GM12878 (cell line): ENCODE measurements at regions not wholly inside any gene's neighbourhood (a gene's known extent, or its start where the extent isn't known, plus 50 kb on each side); places are given as distances from the start of the nearest gene placed in this dataset.
"Not testable (repeated sequence)": the region's sequence is repeated elsewhere in the genome, so short reads cannot be mapped to it uniquely, and the experiment has no call there.

Experiments
- ATAC-seq: fragments of 200-7000 bp; cut with Tn5 transposase; 3 replicates; pipeline ENCODE4 v1.9.1; 2020; ENCODE audit warnings: mild to moderate bottlenecking, moderate library complexity
- BruUV-seq: library from RNA; stranded (reverse); fragments of 400-500 nt; replicated peaks from 2 replicates; lab custom pipeline; 2021; lab: Mats Ljungman, UMichigan
- CTCF ChIA-PET: fragments of 300-600 bp; sonication (Branson Sonifier 250); formaldehyde crosslinking; extraction: SDS; loops from one replicate; lab custom pipeline; 2021; ENCODE audit warnings: inconsistent platforms; lab: Yijun Ruan, JAX
- POLR2A ChIA-PET: fragments of 350-600 bp; formaldehyde crosslinking; extraction: SDS; loops from one replicate; lab custom pipeline; 2021; ENCODE audit warnings: inconsistent platforms; lab: Charles Lee
- RAD21 ChIA-PET: fragments of 300-600 bp; sonication (Branson Sonifier 250); formaldehyde crosslinking; loops from one replicate; lab custom pipeline; 2023; ENCODE audit warnings: antibody characterized with exemption; ENCODE audit not compliant: unreplicated experiment; lab: Charles Lee
- SMC1A ChIA-PET: fragments of 300-600 bp; sonication (Branson Sonifier 250); formaldehyde crosslinking; loops from one replicate; lab custom pipeline; 2023; ENCODE audit not compliant: unreplicated experiment, uncharacterized antibody; lab: Charles Lee
- DNase-seq: peaks from one replicate; pipeline ENCODE4 v3.0.0-alpha.2; 2011; ENCODE audit warnings: low read depth, low spot score
- FAIRE-seq: peaks from 3 replicates; lab custom pipeline; 2011; peaks lifted over from hg19 to GRCh38; lab: Jason Lieb, UNC
- H2AFZ ChIP-seq: 2 replicates; pipeline ENCODE4 v1.6.0; 2011; ENCODE audit warnings: low read depth, low read length, control low read depth; ENCODE audit not compliant: control insufficient read depth
- H3K27ac ChIP-seq: 2 replicates; pipeline ENCODE4 v1.5.1; 2011; ENCODE audit warnings: control low read depth; ENCODE audit not compliant: control insufficient read depth, insufficient read depth
- H3K27me3 ChIP-seq, 2 experiments: replicated peaks in 1 of 2; 2 replicates each; pipeline versions ENCODE4 v1.6.0 to v1.6.1; 2011; ENCODE audit warnings: low read length in 1 of 2; ENCODE audit not compliant: control insufficient read depth in 2 of 2, insufficient read depth in 2 of 2
- H3K36me3 ChIP-seq, 2 experiments: 2 replicates each; pipeline ENCODE4 v1.5.1; 2011; ENCODE audit warnings: low read length in 1 of 2; ENCODE audit not compliant: control insufficient read depth in 2 of 2, insufficient read depth in 2 of 2
- H3K4me1 ChIP-seq: 2 replicates; pipeline ENCODE4 v1.6.1; 2011; ENCODE audit warnings: mild to moderate bottlenecking, low read length, moderate library complexity, mixed read lengths; ENCODE audit not compliant: control insufficient read depth, insufficient read depth
- H3K4me2 ChIP-seq: 2 replicates; pipeline ENCODE4 v1.6.0; 2011; ENCODE audit warnings: control low read depth; ENCODE audit not compliant: control insufficient read depth, insufficient read depth
- H3K4me3 ChIP-seq: fragments of 200-600 bp; sonication (generic); 2 replicates; pipeline ENCODE4 v1.5.1; 2016
- H3K79me2 ChIP-seq: 2 replicates; pipeline ENCODE4 v1.6.0; 2011; ENCODE audit warnings: low read length; ENCODE audit not compliant: control insufficient read depth, insufficient read depth
- H3K9ac ChIP-seq: 2 replicates; pipeline ENCODE4 v1.8.0; 2011; ENCODE audit warnings: low read length, control low read depth, mixed read lengths; ENCODE audit not compliant: control insufficient read depth, insufficient read depth
- H3K9me3 ChIP-seq: replicated peaks from 3 replicates; pipeline ENCODE4 v1.5.1; 2011; ENCODE audit warnings: mild to moderate bottlenecking, low read length; ENCODE audit not compliant: control insufficient read depth, insufficient read depth
- H4K20me1 ChIP-seq: 2 replicates; pipeline ENCODE4 v1.6.0; 2011; ENCODE audit not compliant: control insufficient read depth, insufficient read depth
- CHD4 ChIP-seq: fragments of 200-600 bp; sonication (generic); IDR thresholded peaks from 2 replicates; pipeline ENCODE4 v1.6.1; 2016; ENCODE audit warnings: mild to moderate bottlenecking
- HCFC1 ChIP-seq: fragments of 150-350 bp; IDR thresholded peaks from 2 replicates; pipeline ENCODE4 v1.6.1; 2014; ENCODE audit warnings: low read length
- HDGF ChIP-seq: fragments of 450-650 bp; IDR thresholded peaks from 2 replicates; pipeline ENCODE4 v1.6.1; 2016; ENCODE audit warnings: antibody characterized with exemption
- NBN ChIP-seq: fragments of 450-650 bp; IDR thresholded peaks from 2 replicates; pipeline ENCODE4 v1.6.1; 2016
- NR2F1 ChIP-seq: fragments of 450-650 bp; conservative IDR thresholded peaks from 2 replicates; pipeline ENCODE4 v1.6.1; 2017; ENCODE audit warnings: mild to moderate bottlenecking
- PAX5 ChIP-seq: IDR thresholded peaks from 2 replicates; pipeline ENCODE4 v1.6.1; 2011; ENCODE audit warnings: low read depth, low read length, borderline replicate concordance
- PKNOX1 ChIP-seq: fragments of 450-650 bp; IDR thresholded peaks from 2 replicates; pipeline ENCODE4 v1.6.1; 2016; ENCODE audit warnings: mild to moderate bottlenecking
- SIN3A ChIP-seq: IDR thresholded peaks from 2 replicates; pipeline ENCODE4 v1.6.1; 2012; ENCODE audit warnings: low read depth, low read length, improper control_type of control experiment
- SUPT20H ChIP-seq: IDR thresholded peaks from 2 replicates; pipeline ENCODE4 v1.6.1; 2011; ENCODE audit warnings: low read depth, mild to moderate bottlenecking, low read length, moderate library complexity, borderline replicate concordance; ENCODE audit not compliant: control insufficient read depth
- ZBTB33 ChIP-seq: fragments of 450-650 bp; IDR thresholded peaks from 2 replicates; pipeline ENCODE4 v1.6.1; 2017; ENCODE audit warnings: mild to moderate bottlenecking
- WGBS: methylation state at CpG from one replicate; pipeline ENCODE4 v1.1.6; 2016; ENCODE audit warnings: low lambda C conversion rate; ENCODE audit not compliant: insufficient replicate concordance, insufficient coverage; ENCODE audit errors: missing lambda C conversion rate; 5-methylcytosine and 5-hydroxymethylcytosine counted together
- in situ Hi-C: fragments of 300-500 bp; cut with MboI; formaldehyde crosslinking; loops from 9 replicates; pipeline ENCODE4 v1.14.3; 2018; ENCODE audit warnings: mixed read lengths
- intact Hi-C: fragments of 100-400 bp; cut with micrococcal nuclease; formaldehyde crosslinking; loops from one replicate; pipeline ENCODE4 v1.14.2; 2022; ENCODE audit not compliant: unreplicated experiment

GRCh38 chr10:105550453-105550852 lies 909.4 kb downstream of the SORCS3 start:
- RAD21 ChIA-PET, H2AFZ ChIP-seq, SMC1A ChIA-PET, in situ Hi-C loops, H3K36me3 ChIP-seq, DNase-seq, POLR2A ChIA-PET, BruUV-seq, H4K20me1 ChIP-seq, intact Hi-C loops, H3K27me3 ChIP-seq, H3K9ac ChIP-seq, FAIRE-seq, H3K79me2 ChIP-seq, H3K27ac ChIP-seq, H3K9me3 ChIP-seq, H3K4me1 ChIP-seq, CTCF ChIA-PET, H3K4me2 ChIP-seq, H3K4me3 ChIP-seq, ATAC-seq: not testable (repeated sequence)
- WGBS = 50% methylated on average over 13 of the region's 13 CpGs

- Histone ChIP-seq H3K27ac (no peak overlapping the region), H4K20me1 (no peaks in the 10 kb centered on the region), H3K36me3 (no peaks in the 10 kb centered on the region), H3K4me3 (no peak overlapping the region), H3K9me3 (no peaks in the 10 kb centered on the region), H3K79me2 (no peaks in the 10 kb centered on the region), H3K4me2 (no peak overlapping the region), H3K4me1 (no peaks in the 10 kb centered on the region), H3K9ac (no peak overlapping the region), H2AFZ (no peak overlapping the region), H3K27me3 (no peaks in the 10 kb centered on the region)
- ChIA-PET RAD21 (no interaction called here), CTCF (no interaction called here), SMC1A (no interaction called here), POLR2A (no interaction called here)
- FAIRE-seq (no peak), ATAC-seq (no peak), DNase-seq (no peak)
- in situ Hi-C loops (no loop called here), intact Hi-C loops (no loop called here)
- WGBS = 0% methylated on average over 1 of the region's 1 CpG
- TF ChIP-seq SUPT20H (no peak), PKNOX1 (no peak), PAX5 (no peak), HDGF (no peak), SIN3A (no peak), NR2F1 (no peak), HCFC1 (no peak), ZBTB33 (no peak), CHD4 (no peak), NBN (no peak)
- no TSS peak for BruUV-seq
Observed at GRCh38 chr10:105549731-105550130, 908.6 kb downstream of the SORCS3 start.
